ENCODE measurements at regions not wholly inside any gene's neighbourhood (a gene's known extent, or its start where the extent isn't known, plus 50 kb on each side); places are given as distances from the start of the nearest gene placed in this dataset.

GRCh38 chr3:87090631-87091030 lies 99.7 kb upstream of the VGLL3 start:
- TF ChIP-seq CTCF (conservative IDR thresholded peaks at IDR 0.05; ENCODE audit: low read depth, low read length) (no peak), RCOR1 (IDR thresholded peaks at IDR 0.05; ENCODE audit: insufficient replicate concordance, low read length) (no peak), RFX5 (IDR thresholded peaks at IDR 0.05; ENCODE audit: low read depth, low read length) (no peak), SMC3 (IDR thresholded peaks at IDR 0.05; ENCODE audit: low read depth, low read length) (no peak), POLR2A (IDR thresholded peaks at IDR 0.05; ENCODE audit: low read depth, low read length) (no peak), CEBPB (IDR thresholded peaks at IDR 0.05; ENCODE audit: low read depth, low read length) (no peak), RAD21 (IDR thresholded peaks at IDR 0.05; ENCODE audit: low read length) (no peak), MAZ (IDR thresholded peaks at IDR 0.05; ENCODE audit: borderline replicate concordance, low read depth, low read length) (no peak), CHD1 (IDR thresholded peaks at IDR 0.05; ENCODE audit: low read depth, low read length) (no peak), USF2 (IDR thresholded peaks at IDR 0.05; ENCODE audit: low read depth, low read length) (no peak), MAFK (IDR thresholded peaks at IDR 0.05; ENCODE audit: low read depth, low read length) (no peak), MXI1 (IDR thresholded peaks at IDR 0.05; ENCODE audit: borderline replicate concordance, low read depth, low read length) (no peak)
- TF ChIP-seq, protein P1, sequence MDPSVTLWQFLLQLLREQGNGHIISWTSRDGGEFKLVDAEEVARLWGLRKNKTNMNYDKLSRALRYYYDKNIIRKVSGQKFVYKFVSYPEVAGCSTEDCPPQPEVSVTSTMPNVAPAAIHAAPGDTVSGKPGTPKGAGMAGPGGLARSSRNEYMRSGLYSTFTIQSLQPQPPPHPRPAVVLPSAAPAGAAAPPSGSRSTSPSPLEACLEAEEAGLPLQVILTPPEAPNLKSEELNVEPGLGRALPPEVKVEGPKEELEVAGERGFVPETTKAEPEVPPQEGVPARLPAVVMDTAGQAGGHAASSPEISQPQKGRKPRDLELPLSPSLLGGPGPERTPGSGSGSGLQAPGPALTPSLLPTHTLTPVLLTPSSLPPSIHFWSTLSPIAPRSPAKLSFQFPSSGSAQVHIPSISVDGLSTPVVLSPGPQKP (IDR thresholded peaks at IDR 0.05; ENCODE audit: borderline replicate concordance, low read depth, low read length), result no peak
